NCI-H82 treated with DMSO at 0.1 percent for 48 hours (cell line): ENCODE measurements at regions not wholly inside any gene's neighbourhood (a gene's known extent, or its start where the extent isn't known, plus 50 kb on each side); places are given as distances from the start of the nearest gene placed in this dataset.

Experiments used
- DNase-seq: peaks from one replicate; lab custom pipeline; 2025; ENCODE audit not compliant: unreplicated experiment; lab: John Stamatoyannopoulos, UW

DNA sequence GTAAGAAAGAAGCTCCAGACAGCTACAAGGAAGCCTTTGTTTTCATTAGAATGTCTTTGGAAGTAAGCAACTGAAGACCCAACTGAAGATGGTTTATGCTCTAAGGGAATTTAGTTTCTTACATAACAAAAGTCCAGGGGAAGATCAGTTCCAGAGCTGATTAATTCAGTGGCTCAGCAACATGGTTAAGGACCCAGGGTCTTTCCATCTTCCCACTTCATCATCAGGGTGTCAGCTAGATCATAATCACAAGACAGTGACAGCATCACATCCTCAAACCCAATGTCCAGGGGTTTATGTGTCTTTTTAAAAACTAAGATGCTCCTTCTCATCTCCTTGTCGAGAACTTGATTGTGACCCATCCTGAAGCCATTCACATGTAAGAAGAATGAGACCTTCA, 119.7 kb upstream of the PRDM1 start:
- no peak for DNase-seq

DNA sequence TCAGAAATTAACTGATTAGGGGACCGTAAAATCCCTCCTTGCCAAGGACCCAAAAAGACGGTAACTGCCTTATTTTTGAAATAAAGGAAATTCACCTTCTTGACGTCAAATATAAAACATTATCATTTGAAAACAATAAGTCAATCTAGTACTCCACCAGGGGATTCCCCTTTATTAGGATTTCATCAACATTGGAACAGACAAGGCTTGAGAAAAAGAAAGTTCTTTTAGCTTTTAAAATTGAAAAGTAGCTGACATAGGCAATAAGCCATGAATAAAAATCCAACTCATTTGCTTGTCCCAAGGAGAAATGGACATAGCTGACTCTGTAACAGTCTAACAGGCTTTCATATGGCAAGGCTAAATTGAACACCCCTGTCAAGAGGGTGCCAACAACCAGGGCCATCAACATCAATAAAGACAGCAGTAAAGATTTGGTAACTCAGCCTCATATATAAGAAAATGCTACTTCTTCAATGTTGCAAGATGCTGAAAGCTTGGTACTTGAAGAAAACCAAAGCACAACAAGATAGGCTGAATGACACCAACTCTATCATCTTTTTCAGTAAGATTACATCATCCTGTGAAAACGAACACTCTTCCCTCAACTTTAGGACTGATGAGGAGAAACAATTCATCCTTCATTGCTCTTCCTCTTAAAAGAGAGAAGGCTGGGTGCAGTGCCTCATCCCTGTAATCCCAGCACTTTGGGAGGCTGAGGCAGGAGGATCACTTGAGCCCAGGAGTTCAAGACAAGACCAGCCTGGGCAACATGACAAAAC, 121.0 kb upstream of the PRDM1 start:
- DNase-seq: no peak

DNA sequence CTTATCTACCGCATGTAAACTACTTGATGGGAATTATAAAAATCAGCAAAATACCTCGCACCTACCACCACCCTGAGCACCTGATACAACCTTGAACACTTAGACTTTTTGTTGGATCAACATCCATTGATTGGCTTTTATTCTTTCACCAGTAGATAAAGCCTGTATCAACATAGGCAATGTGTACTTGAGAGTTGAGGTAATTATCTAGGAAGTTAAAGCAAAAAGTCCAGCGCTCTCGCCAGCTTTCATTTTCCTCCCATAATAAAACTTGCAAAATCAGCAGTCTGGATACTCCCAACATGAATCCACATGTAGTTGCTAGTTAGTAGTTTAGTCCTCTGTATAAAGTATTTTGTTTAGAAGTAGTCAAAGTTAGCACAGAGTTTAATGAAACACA, 132.0 kb upstream of the PRDM1 start:
- DNase-seq: no peak

DNA sequence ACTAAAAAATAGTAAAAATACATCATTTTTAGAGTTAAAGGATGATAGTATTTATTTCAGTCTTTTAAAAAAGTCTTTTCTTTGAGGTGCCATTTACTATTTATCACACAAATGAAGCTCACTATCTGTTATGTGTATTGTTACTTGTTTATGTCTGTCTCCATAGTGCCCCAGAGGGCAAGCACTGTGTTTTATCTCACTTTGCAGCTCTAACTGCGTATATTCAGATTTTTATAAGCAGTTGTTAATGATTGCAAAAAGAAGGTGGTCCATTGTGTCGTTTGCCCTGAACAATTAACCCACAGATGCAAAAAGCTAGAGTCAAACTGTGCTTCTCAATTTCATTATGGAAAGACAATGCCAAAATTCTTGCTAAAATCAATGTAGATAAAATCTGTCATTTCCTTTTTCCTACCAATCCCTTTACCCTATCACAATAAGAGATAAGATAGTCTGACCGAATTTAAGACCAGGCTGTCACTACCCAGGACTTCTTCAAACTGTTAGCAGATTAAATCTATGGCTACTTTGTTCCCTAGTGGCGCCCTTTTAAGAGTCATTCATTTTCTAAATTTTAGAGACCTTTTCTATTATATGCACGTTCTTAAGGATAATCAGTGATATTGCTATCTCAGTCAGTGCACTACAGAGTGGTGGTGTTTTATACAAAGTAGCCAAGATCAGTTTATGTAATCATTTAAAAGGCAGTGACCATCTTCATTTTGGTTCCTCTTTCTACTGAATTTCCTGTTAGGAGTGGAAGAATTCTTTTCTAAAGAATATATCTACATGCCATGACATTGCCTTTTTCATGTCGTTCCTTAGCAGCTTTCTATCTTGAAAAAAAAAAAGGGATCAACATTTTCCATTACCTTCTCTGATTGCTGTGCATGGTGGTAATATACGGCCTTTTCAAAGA, 133.1 kb upstream of the PRDM1 start:
- DNase-seq: no peak

GRCh38 chr6:105952326-105952725, 133.8 kb upstream of the PRDM1 start:
- no peak for DNase-seq

DNA sequence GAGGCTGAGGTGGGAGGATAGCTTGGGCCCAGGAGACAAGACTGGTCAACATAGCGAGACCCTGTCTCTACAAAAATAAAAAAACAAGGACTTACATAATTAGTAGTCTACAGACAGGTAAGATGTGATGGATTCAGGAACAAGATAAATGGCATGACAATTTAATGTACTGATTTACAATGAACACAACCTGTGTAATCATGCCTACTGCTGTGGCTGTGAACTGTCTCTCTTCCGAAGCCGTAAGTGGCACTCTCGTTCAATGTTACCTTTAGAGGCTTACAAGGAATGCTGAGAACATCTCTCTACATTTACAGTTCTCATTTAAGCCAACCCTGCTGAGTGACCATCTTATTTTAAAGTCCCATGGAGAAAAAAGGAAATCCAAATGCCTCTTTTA, 134.8 kb upstream of the PRDM1 start:
- no peak for DNase-seq

DNA sequence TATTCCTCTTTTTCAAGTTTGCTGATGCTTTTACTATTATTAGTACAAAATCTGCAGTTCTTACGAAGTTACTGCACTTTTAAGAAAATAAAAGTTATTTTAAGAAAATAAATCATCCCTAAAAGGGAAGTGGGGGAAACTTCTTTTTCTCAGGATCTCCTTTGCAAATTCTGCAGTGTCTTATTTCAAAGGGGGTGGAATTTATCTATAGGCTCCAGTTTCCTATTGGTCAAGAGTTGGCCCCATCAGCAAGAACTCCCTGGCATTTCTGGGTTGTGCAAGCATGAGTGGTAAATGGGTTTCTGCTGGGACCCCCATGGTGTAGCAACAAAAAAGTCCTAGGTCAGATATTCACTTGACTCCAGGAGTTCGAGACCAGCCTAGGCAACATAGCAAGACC, 136.3 kb upstream of the PRDM1 start:
- DNase-seq: no peak

DNA sequence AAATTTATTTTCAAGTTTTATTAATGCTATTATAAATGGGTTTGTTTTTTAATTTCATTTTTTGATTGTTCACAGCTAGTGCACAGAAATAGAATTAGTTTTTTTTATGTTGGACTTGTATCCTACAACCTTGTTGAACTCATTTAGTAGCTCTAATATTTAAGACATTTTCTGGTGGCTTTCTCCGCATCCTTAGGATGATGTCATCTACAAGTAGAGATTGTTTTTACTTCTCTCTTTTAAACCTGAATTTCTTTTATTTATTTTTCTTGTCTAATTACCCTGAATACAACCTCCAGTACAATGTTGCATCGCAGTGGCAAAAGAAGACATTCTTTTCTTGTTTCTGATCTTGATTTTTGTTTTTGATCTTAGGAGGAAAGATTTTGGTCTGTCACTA, 142.6 kb upstream of the PRDM1 start:
- no peak for DNase-seq

- DNase-seq: no peak
Measured at GRCh38 chr6:105941621-105942412, 144.3 kb upstream of the PRDM1 start.

GRCh38 chr6:105940990-105941389, 145.1 kb upstream of the PRDM1 start:
- DNase-seq: no peak

- no peak for DNase-seq
Measured at GRCh38 chr6:105936972-105937371, 149.2 kb upstream of the PRDM1 start.

DNA sequence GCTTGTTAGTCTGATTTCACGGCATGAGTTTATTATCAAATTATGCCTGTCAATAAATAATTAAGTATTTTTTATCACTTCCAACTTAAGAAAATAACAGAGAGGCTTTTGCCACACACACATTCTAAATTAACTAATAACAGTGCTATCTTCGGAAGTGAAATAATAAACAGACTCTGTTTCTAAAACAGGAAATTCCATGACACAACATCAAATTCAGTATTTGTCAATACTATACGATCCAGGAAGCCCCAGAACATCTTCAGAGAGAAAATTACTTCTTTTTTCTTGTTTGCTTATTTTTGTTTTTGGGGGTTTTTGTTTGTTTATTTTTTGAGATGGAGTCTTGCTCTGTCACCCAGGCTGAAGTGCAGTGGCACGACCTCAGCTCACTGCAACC, 150.7 kb upstream of the PRDM1 start:
- no peak for DNase-seq

GRCh38 chr6:105934708-105935107, 151.4 kb upstream of the PRDM1 start:
- no peak for DNase-seq

DNA sequence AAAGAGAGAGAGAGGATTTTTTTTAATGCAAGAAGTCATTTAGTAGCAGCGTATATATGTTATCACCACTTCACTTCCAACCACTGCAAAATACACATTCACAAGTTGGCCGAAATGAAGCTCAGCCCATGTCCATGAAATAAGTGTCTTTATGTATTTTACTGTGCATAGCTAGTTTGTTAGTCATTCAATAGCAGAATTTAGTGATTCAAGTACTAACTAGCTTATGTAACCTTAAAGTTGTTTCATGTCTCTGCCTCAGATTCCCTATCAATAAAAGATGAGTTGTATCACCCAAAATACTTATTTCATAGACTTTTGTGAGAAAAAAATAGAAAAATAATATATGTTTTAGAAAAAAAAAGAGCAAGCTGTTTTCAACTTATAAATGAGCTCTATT, 153.7 kb upstream of the PRDM1 start:
- no peak for DNase-seq

GRCh38 chr6:105929626-105930025, 156.5 kb upstream of the PRDM1 start:
- no peak for DNase-seq

- DNase-seq: no peak
Measured at GRCh38 chr6:105926318-105926717, 159.8 kb upstream of the PRDM1 start.

DNA sequence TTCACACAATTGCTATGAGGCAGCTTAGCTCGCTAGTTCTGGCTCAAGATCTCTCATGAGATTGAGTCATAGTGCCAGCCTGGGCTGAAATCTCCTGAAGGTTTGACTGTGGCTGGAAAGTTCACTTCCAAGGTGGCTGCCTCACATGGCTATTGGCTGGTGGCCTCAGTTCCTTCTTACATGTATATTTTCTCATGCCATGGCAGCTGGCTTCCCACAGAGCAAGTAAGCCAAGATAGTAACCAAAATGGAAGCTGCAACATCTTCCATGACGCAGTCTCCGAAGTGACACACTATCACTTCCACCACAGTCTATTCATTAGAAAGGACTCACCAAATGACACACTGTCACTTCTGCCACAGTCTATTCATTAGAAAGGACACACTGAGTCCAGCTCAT, 160.4 kb upstream of the PRDM1 start:
- DNase-seq: no peak

- DNase-seq: no peak
Measured at GRCh38 chr6:105921781-105922180, 164.4 kb upstream of the PRDM1 start.

DNA sequence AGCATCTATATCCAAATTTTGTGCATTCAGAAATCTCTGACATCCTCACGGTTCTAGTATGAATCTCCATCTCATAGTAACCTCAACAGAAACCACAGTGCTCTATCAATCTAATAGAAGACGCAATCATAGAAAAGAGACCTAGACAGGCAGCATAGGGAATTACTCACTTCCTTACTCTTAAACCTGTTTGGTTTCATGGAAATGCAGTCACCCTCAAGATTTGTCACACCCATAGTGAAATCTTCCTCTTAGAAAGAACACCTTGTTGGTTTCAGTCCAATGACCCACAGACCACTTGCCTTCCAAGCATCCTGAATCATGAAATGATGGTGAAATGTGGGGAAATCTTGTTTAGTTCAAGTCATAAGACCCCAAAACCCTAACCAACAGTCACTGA, 166.1 kb upstream of the PRDM1 start:
- no peak for DNase-seq

DNA sequence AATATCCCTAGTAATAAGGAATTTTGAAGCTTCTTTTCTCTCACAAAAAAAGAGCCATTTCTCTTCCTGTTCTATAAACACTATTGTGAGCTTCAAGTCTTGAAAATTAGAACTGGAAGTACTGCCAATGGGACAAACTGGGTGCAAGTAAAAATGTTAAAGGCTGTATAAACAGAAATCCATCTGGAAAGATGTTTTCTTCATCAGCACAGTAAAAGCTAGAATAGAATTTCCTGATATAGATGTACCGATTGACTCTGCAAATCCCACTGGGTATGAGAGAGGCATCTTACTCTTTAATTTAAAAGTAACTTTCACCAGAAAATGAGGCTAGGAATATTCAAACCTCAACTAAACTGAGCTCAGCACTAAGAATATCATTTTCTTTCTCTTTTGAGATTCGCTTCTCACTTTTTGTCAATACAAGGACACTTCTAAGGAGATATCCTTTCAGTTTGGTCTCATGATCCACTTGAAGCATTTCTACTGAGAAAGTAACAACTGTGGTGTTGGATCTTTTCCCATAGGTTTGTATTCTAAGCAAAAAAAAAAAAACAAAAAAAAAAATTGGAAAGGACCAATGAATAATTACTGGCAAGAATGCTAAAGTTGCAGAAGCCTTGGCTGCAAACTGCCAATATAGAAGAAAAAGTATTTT, 169.0 kb upstream of the PRDM1 start:
- no peak for DNase-seq

DNA sequence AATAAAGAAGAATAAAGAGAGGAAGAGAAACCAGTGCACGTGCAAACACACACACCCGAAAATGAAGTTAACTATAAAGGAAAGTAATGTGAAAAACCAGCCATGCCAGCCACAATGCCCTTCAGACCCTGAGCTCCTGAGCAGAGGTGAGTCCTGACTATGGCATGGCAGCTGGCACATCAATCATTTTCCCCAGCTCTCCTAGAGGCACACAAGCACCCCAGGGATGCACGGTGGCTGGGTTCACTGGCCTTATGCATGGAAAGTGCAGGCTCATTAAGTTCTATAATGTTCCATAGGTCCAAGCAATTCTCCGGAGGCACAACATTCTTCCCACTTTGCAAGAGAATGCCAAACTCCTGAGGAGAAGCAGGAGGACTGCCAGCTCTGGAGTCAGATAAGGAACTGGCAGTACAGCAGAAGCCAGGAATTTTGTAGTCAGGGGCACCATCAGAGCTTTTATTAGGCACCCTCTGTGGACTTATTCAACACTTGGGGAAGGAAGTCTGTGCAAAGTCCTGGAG, 175.0 kb upstream of the PRDM1 start:
- no peak for DNase-seq
